Panc1 (cell line): ENCODE measurements at regions not wholly inside any gene's neighbourhood (a gene's known extent, or its start where the extent isn't known, plus 50 kb on each side); places are given as distances from the start of the nearest gene placed in this dataset.

Source experiments
- ATAC-seq: fragments of 200-7000 bp; cut with Tn5 transposase; 2 replicates; pipeline ENCODE4 v1.9.1; 2020; ENCODE audit warnings: mild to moderate bottlenecking, moderate library complexity
- BruUV-seq: library from RNA; stranded (reverse); fragments of 400-500 nt; replicated peaks from 2 replicates; lab custom pipeline; 2021; lab: Mats Ljungman, UMichigan
- CTCF ChIA-PET: fragments of 300-600 bp; sonication (Branson Sonifier 250); formaldehyde crosslinking; loops from one replicate; lab custom pipeline; 2022; ENCODE audit warnings: antibody characterized with exemption; lab: Charles Lee
- POLR2A ChIA-PET: fragments of 300-600 bp; sonication (Branson Sonifier 250); formaldehyde crosslinking; loops from one replicate; lab custom pipeline; 2022; ENCODE audit warnings: antibody characterized with exemption; lab: Charles Lee
- DNase-seq: peaks from one replicate; pipeline ENCODE4 v3.0.0-alpha.2; 2010; ENCODE audit warnings: low read depth, low spot score
- H3K27ac ChIP-seq: 2 replicates; pipeline ENCODE4 v1.5.1; 2011; ENCODE audit warnings: mild to moderate bottlenecking, low read length, inconsistent platforms
- H3K27me3 ChIP-seq: fragments of 200-500 bp; sonication (Bioruptor generic); 2 replicates; pipeline ENCODE4 v1.6.0; 2014; ENCODE audit warnings: low read length, inconsistent platforms; ENCODE audit not compliant: control insufficient read depth, insufficient read depth
- H3K36me3 ChIP-seq: fragments of 200-500 bp; sonication (Bioruptor generic); 2 replicates; pipeline ENCODE4 v1.5.1; 2014; ENCODE audit warnings: inconsistent platforms, mild to moderate bottlenecking, low read length, moderate library complexity; ENCODE audit not compliant: control insufficient read depth, insufficient read depth
- H3K4me1 ChIP-seq: 2 replicates; pipeline ENCODE4 v1.5.1; 2011; ENCODE audit warnings: inconsistent platforms, mild to moderate bottlenecking, low read length, moderate library complexity; ENCODE audit not compliant: control insufficient read depth, insufficient read depth
- H3K4me3 ChIP-seq, 2 experiments: 2 replicates each; pipeline ENCODE4 v1.5.1; 2011 to 2012; ENCODE audit warnings: low read depth in 2 of 2, low read length in 2 of 2, mild to moderate bottlenecking in 2 of 2, inconsistent platforms in 1 of 2, moderate library complexity in 1 of 2
- H3K9me3 ChIP-seq: fragments of 200-500 bp; sonication (Bioruptor generic); 2 replicates; pipeline ENCODE4 v1.5.1; 2014; ENCODE audit warnings: low read depth, mild to moderate bottlenecking, inconsistent platforms, low read length, moderate library complexity; ENCODE audit not compliant: control insufficient read depth, insufficient read depth
- CTCF ChIP-seq: fragments of 450-650 bp; IDR thresholded peaks from 2 replicates; pipeline ENCODE4 v1.5.1; 2017; ENCODE audit warnings: mild to moderate bottlenecking
- POLR2AphosphoS5 ChIP-seq: IDR thresholded peaks from 2 replicates; pipeline ENCODE4 v1.6.1; 2012; ENCODE audit warnings: mild to moderate bottlenecking, low read depth, low read length, moderate library complexity
- REST ChIP-seq, 2 experiments: IDR thresholded peaks; 2 replicates each; pipeline ENCODE4 v1.6.1; 2011 to 2012; ENCODE audit warnings: low read depth in 2 of 2, control low read depth in 1 of 2, low read length in 1 of 2, mild to moderate bottlenecking in 1 of 2, moderate library complexity in 1 of 2; ENCODE audit not compliant: insufficient read depth in 1 of 2
- SIN3A ChIP-seq: IDR thresholded peaks from 2 replicates; pipeline ENCODE4 v1.6.1; 2012; ENCODE audit warnings: low read depth, mild to moderate bottlenecking, low read length, moderate library complexity, borderline replicate concordance; ENCODE audit not compliant: insufficient read depth
- TCF7L2 ChIP-seq: IDR thresholded peaks from 2 replicates; pipeline ENCODE4 v1.6.1; 2011; ENCODE audit warnings: mild to moderate bottlenecking, low read depth, low read length, inconsistent platforms
- in situ Hi-C: cut with HindIII; loops from 2 replicates; pipeline ENCODE4 v1.10.0; 2016; ENCODE audit warnings: low sequenced_read_pairs, low pct_unique_long_range_greater_than_20kb
- intact Hi-C: fragments of 100-400 bp; cut with micrococcal nuclease; formaldehyde crosslinking; loops from one replicate; pipeline ENCODE4 v1.10.0; 2022; ENCODE audit not compliant: unreplicated experiment

GRCh38 chr15:98375513-98376340 is 272.6 kb upstream of the IGF1R start:
- DNase-seq (no peak), ATAC-seq (no peak)
- no TSS peak for BruUV-seq
- TF ChIP-seq REST (IDR thresholded peaks at IDR 0.05; ENCODE audit: insufficient read depth in 1 of 2, low read depth in 2 of 2, low read length in 1 of 2) (no peak), TCF7L2 (no peak), CTCF (no peak), POLR2AphosphoS5 (no peak), SIN3A (no peak)
- intact Hi-C loops (no loop called here), in situ Hi-C loops (no loop called here)
- H3K4me1 ChIP-seq: no peaks in the 10 kb centered on the region
- ChIA-PET CTCF (no interaction called here), POLR2A (no interaction called here)
- no peak overlapping the region for H3K27ac ChIP-seq
- no peak overlapping the region for H3K4me3 ChIP-seq
- H3K9me3 ChIP-seq: 0 out of 2 replicates have a peak, but pooled peaks cover 3% of the 10 kb centered on the region
- no peaks in the 10 kb centered on the region for H3K36me3 ChIP-seq
- H3K27me3 ChIP-seq: no peaks in the 10 kb centered on the region

- H3K4me3 ChIP-seq: no peak overlapping the region
- no peaks in the 10 kb centered on the region for H3K36me3 ChIP-seq
- intact Hi-C loops: no loop called here
- in situ Hi-C loops: no loop called here
- TF ChIP-seq REST (IDR thresholded peaks at IDR 0.05; ENCODE audit: insufficient read depth in 1 of 2, low read depth in 2 of 2, low read length in 1 of 2) (no peak), POLR2AphosphoS5 (no peak), SIN3A (no peak), TCF7L2 (no peak), CTCF (no peak)
- 0 out of 2 replicates have a peak, but pooled peaks cover 3% of the 10 kb centered on the region for H3K9me3 ChIP-seq
- ATAC-seq (no peak), DNase-seq (no peak)
- H3K27ac ChIP-seq: no peak overlapping the region
- H3K4me1 ChIP-seq: no peaks in the 10 kb centered on the region
- peaks cover 5% of the 10 kb centered on the region for H3K27me3 ChIP-seq
- ChIA-PET POLR2A (no interaction called here), CTCF (interaction anchor here (0.6 kb wide), 1 partner anchor 429 kb away, joined by 4 read pairs; no protein-coding TSS in a partner anchor)
- BruUV-seq: no TSS peak
Measured at GRCh38 chr15:98380721-98381120, 267.6 kb upstream of the IGF1R start.
